GM23338 (cell line): ENCODE measurements at regions not wholly inside any gene's neighbourhood (a gene's known extent, or its start where the extent isn't known, plus 50 kb on each side); places are given as distances from the start of the nearest gene placed in this dataset.

Experiments
- ATAC-seq: fragments of 200-7000 bp; cut with Tn5 transposase; 3 replicates; pipeline ENCODE4 v1.9.1; 2020
- DNase-seq: peaks from one replicate; pipeline ENCODE4 v3.0.0-alpha.2; 2015; ENCODE audit warnings: low spot score
- H2AFZ ChIP-seq: fragments of 200-600 bp; sonication (generic); 2 replicates; pipeline ENCODE4 v1.8.0; 2016; ENCODE audit warnings: antibody characterized with exemption, mild to moderate bottlenecking, moderate library complexity
- H3F3A ChIP-seq: fragments of 200-600 bp; sonication (generic); replicated peaks from 2 replicates; pipeline ENCODE4 v1.8.0; 2017; ENCODE audit warnings: antibody characterized with exemption, mixed run types, low read depth
- H3K27ac ChIP-seq: fragments of 200-600 bp; sonication (generic); 2 replicates; pipeline ENCODE4 v1.6.1; 2016; ENCODE audit warnings: low read depth
- H3K27me3 ChIP-seq: fragments of 200-600 bp; sonication (generic); 2 replicates; pipeline ENCODE4 v1.8.0; 2016; ENCODE audit warnings: mild to moderate bottlenecking, mixed run types, moderate library complexity; ENCODE audit not compliant: insufficient read depth
- H3K36me3 ChIP-seq: fragments of 200-600 bp; sonication (generic); 2 replicates; pipeline ENCODE4 v1.8.0; 2016; ENCODE audit warnings: mild to moderate bottlenecking; ENCODE audit not compliant: insufficient read depth
- H3K4me1 ChIP-seq: fragments of 200-600 bp; sonication (generic); 2 replicates; pipeline ENCODE4 v1.8.0; 2016; ENCODE audit warnings: mild to moderate bottlenecking, moderate library complexity; ENCODE audit not compliant: insufficient read depth
- H3K4me2 ChIP-seq: fragments of 200-600 bp; sonication (generic); 2 replicates; pipeline ENCODE4 v1.7.1; 2017; ENCODE audit warnings: mixed run types
- H3K4me3 ChIP-seq: fragments of 200-600 bp; sonication (generic); 2 replicates; pipeline ENCODE4 v1.6.1; 2016; ENCODE audit warnings: mixed run types
- H3K79me2 ChIP-seq: fragments of 200-600 bp; sonication (generic); replicated peaks from 2 replicates; pipeline ENCODE4 v1.8.0; 2017; ENCODE audit warnings: mild to moderate bottlenecking; ENCODE audit not compliant: insufficient read depth
- H3K9me2 ChIP-seq: fragments of 200-600 bp; sonication (generic); 2 replicates; pipeline ENCODE4 v1.8.0; 2017; ENCODE audit not compliant: insufficient read depth
- H4K20me1 ChIP-seq: fragments of 200-600 bp; sonication (generic); replicated peaks from 2 replicates; pipeline ENCODE4 v1.8.0; 2017; ENCODE audit warnings: mild to moderate bottlenecking; ENCODE audit not compliant: insufficient read depth
- H3K27ac Mint-ChIP-seq: 2 replicates; pipeline ENCODE4 v1.8.0; 2020; ENCODE audit warnings: inconsistent platforms, mild to moderate bottlenecking, moderate library complexity, mixed read lengths
- H3K27me3 Mint-ChIP-seq: 3 replicates; pipeline ENCODE4 v1.8.0; 2022; ENCODE audit warnings: low read depth, mild to moderate bottlenecking, moderate library complexity, mixed read lengths, inconsistent platforms; ENCODE audit not compliant: insufficient read depth, poor library complexity
- H3K36me3 Mint-ChIP-seq: 3 replicates; pipeline ENCODE4 v1.8.0; 2021; ENCODE audit warnings: low read depth, mild to moderate bottlenecking, inconsistent platforms, moderate library complexity, mixed read lengths
- H3K4me1 Mint-ChIP-seq: 3 replicates; pipeline ENCODE4 v1.8.0; 2020; ENCODE audit warnings: mild to moderate bottlenecking, inconsistent platforms, mixed read lengths
- H3K4me3 Mint-ChIP-seq: 3 replicates; pipeline ENCODE4 v1.8.0; 2021; ENCODE audit warnings: moderate library complexity, mild to moderate bottlenecking, inconsistent platforms, mixed read lengths
- H3K9me3 Mint-ChIP-seq: 3 replicates; pipeline ENCODE4 v1.8.0; 2020; ENCODE audit warnings: moderate library complexity, mild to moderate bottlenecking, inconsistent platforms, mixed read lengths
- CREB1 ChIP-seq: fragments of 250-450 bp; sonication (Bioruptor Pico); IDR thresholded peaks from 2 replicates; pipeline ENCODE4 v1.5.0; 2020; ENCODE audit warnings: low read depth, mild to moderate bottlenecking, moderate library complexity
- EZH2 ChIP-seq: fragments of 200-600 bp; sonication (generic); IDR thresholded peaks from one replicate; pipeline ENCODE4 v1.8.0; 2017; ENCODE audit warnings: antibody characterized with exemption, mild to moderate bottlenecking, low read depth; ENCODE audit not compliant: unreplicated experiment
- EZH2phosphoT487 ChIP-seq: fragments of 200-600 bp; sonication (generic); IDR thresholded peaks from one replicate; pipeline ENCODE4 v1.8.1; 2018; ENCODE audit warnings: antibody characterized with exemption; ENCODE audit not compliant: unreplicated experiment
- POLR2AphosphoS5 ChIP-seq: IDR thresholded peaks from 2 replicates; pipeline ENCODE4 v1.6.1; 2016; ENCODE audit warnings: antibody characterized with exemption, low read depth
- STAT1 ChIP-seq: IDR thresholded peaks from one replicate; pipeline ENCODE4 v1.6.1; 2016; ENCODE audit warnings: antibody characterized with exemption; ENCODE audit not compliant: unreplicated experiment
- ZNF331 ChIP-seq: fragments of 250-450 bp; sonication (Bioruptor Pico); IDR thresholded peaks from 2 replicates; pipeline ENCODE4 v1.5.0; 2020; ENCODE audit warnings: low read depth, mild to moderate bottlenecking, moderate library complexity
- TF ChIP-seq, protein P1 (sequence below): fragments of 250-450 bp; sonication (Bioruptor Pico); IDR thresholded peaks from 2 replicates; pipeline ENCODE4 v1.5.0; 2020; ENCODE audit warnings: mild to moderate bottlenecking, moderate library complexity
- TF ChIP-seq, protein P2 (sequence below): IDR thresholded peaks from 2 replicates; pipeline ENCODE4 v1.6.1; 2016; ENCODE audit warnings: antibody characterized with exemption
- TF ChIP-seq, protein P3 (sequence below): IDR thresholded peaks from one replicate; pipeline ENCODE4 v1.6.1; 2018; ENCODE audit warnings: antibody characterized with exemption; ENCODE audit not compliant: unreplicated experiment

DNA sequence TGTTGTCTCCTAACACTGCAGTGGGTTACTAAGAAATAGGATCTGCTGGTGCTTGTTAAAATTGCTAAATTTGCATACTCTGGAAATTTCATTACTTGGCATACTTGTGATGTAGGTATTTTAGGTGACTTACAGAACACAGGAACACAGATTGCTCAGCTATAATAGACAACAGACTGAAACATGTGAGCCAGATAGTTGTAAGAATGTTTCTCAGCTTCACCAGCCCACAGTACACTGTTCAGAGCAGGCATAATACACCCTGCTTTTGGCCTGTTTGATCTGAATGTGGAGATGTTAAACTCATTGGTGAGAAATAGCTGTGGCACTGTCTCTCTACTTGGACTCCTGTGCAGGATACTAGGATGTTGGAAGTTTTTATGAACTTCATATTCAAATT is 275.7 kb downstream of the CSNK1G3 start (continued):
- TF ChIP-seq, protein P1, sequence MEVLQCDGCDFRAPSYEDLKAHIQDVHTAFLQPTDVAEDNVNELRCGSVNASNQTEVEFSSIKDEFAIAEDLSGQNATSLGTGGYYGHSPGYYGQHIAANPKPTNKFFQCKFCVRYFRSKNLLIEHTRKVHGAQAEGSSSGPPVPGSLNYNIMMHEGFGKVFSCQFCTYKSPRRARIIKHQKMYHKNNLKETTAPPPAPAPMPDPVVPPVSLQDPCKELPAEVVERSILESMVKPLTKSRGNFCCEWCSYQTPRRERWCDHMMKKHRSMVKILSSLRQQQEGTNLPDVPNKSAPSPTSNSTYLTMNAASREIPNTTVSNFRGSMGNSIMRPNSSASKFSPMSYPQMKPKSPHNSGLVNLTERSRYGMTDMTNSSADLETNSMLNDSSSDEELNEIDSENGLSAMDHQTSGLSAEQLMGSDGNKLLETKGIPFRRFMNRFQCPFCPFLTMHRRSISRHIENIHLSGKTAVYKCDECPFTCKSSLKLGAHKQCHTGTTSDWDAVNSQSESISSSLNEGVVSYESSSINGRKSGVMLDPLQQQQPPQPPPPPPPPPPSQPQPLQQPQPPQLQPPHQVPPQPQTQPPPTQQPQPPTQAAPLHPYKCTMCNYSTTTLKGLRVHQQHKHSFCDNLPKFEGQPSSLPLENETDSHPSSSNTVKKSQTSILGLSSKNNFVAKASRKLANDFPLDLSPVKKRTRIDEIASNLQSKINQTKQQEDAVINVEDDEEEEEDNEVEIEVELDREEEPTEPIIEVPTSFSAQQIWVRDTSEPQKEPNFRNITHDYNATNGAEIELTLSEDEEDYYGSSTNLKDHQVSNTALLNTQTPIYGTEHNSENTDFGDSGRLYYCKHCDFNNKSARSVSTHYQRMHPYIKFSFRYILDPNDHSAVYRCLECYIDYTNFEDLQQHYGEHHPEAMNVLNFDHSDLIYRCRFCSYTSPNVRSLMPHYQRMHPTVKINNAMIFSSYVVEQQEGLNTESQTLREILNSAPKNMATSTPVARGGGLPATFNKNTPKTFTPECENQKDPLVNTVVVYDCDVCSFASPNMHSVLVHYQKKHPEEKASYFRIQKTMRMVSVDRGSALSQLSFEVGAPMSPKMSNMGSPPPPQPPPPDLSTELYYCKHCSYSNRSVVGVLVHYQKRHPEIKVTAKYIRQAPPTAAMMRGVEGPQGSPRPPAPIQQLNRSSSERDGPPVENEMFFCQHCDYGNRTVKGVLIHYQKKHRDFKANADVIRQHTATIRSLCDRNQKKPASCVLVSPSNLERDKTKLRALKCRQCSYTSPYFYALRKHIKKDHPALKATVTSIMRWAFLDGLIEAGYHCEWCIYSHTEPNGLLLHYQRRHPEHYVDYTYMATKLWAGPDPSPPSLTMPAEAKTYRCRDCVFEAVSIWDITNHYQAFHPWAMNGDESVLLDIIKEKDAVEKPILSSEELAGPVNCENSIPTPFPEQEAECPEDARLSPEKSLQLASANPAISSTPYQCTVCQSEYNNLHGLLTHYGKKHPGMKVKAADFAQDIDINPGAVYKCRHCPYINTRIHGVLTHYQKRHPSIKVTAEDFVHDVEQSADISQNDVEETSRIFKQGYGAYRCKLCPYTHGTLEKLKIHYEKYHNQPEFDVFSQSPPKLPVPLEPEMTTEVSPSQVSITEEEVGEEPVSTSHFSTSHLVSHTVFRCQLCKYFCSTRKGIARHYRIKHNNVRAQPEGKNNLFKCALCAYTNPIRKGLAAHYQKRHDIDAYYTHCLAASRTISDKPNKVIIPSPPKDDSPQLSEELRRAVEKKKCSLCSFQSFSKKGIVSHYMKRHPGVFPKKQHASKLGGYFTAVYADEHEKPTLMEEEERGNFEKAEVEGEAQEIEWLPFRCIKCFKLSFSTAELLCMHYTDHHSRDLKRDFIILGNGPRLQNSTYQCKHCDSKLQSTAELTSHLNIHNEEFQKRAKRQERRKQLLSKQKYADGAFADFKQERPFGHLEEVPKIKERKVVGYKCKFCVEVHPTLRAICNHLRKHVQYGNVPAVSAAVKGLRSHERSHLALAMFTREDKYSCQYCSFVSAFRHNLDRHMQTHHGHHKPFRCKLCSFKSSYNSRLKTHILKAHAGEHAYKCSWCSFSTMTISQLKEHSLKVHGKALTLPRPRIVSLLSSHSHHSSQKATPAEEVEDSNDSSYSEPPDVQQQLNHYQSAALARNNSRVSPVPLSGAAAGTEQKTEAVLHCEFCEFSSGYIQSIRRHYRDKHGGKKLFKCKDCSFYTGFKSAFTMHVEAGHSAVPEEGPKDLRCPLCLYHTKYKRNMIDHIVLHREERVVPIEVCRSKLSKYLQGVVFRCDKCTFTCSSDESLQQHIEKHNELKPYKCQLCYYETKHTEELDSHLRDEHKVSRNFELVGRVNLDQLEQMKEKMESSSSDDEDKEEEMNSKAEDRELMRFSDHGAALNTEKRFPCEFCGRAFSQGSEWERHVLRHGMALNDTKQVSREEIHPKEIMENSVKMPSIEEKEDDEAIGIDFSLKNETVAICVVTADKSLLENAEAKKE, result no peak
- no peak for TF ChIP-seq EZH2
- TF ChIP-seq ZNF331 (CRISPR knock-in tag), result no peak
- no peak for TF ChIP-seq EZH2phosphoT487
- TF ChIP-seq CREB1 (CRISPR knock-in tag), result no peak
- TF ChIP-seq POLR2AphosphoS5, result no peak
- TF ChIP-seq, protein P2, sequence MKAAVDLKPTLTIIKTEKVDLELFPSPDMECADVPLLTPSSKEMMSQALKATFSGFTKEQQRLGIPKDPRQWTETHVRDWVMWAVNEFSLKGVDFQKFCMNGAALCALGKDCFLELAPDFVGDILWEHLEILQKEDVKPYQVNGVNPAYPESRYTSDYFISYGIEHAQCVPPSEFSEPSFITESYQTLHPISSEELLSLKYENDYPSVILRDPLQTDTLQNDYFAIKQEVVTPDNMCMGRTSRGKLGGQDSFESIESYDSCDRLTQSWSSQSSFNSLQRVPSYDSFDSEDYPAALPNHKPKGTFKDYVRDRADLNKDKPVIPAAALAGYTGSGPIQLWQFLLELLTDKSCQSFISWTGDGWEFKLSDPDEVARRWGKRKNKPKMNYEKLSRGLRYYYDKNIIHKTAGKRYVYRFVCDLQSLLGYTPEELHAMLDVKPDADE, result no peak

- Histone ChIP-seq H3K27ac (no peak overlapping the region), H3K36me3 (no peaks in the 10 kb centered on the region), H3K4me2 (no peak overlapping the region), H3K9me2 (peaks cover 3% of the 10 kb centered on the region; the same call in 1 of the 2 replicates), H3K79me2 (no peaks in the 10 kb centered on the region), H2AFZ (peak overlapping the region; percentile 49; the same call in 1 of the 2 replicates), H3K27me3 (no peaks in the 10 kb centered on the region), H3F3A (no peaks in the 10 kb centered on the region), H3K4me1 (peaks cover 15% of the 10 kb centered on the region; the same call in 1 of the 2 replicates), H4K20me1 (no peaks in the 10 kb centered on the region), H3K4me3 (no peak overlapping the region)
- H3K36me3 Mint-ChIP-seq, result peaks cover 14% of the 10 kb centered on the region; the same call in 2 of the 3 replicates
- peaks cover 12% of the 10 kb centered on the region for H3K9me3 Mint-ChIP-seq
- H3K4me1 Mint-ChIP-seq, result peaks cover 9% of the 10 kb centered on the region
- no peak overlapping the region for H3K27ac Mint-ChIP-seq
- no peak overlapping the region for H3K4me3 Mint-ChIP-seq
- H3K27me3 Mint-ChIP-seq, result no peaks in the 10 kb centered on the region
- DNase-seq, result no peak
- no peak for ATAC-seq
- TF ChIP-seq EZH2 (no peak), ZNF331 (CRISPR knock-in tag) (no peak), STAT1 (no peak)
- TF ChIP-seq, protein P2, result no peak
- TF ChIP-seq, protein P3, sequence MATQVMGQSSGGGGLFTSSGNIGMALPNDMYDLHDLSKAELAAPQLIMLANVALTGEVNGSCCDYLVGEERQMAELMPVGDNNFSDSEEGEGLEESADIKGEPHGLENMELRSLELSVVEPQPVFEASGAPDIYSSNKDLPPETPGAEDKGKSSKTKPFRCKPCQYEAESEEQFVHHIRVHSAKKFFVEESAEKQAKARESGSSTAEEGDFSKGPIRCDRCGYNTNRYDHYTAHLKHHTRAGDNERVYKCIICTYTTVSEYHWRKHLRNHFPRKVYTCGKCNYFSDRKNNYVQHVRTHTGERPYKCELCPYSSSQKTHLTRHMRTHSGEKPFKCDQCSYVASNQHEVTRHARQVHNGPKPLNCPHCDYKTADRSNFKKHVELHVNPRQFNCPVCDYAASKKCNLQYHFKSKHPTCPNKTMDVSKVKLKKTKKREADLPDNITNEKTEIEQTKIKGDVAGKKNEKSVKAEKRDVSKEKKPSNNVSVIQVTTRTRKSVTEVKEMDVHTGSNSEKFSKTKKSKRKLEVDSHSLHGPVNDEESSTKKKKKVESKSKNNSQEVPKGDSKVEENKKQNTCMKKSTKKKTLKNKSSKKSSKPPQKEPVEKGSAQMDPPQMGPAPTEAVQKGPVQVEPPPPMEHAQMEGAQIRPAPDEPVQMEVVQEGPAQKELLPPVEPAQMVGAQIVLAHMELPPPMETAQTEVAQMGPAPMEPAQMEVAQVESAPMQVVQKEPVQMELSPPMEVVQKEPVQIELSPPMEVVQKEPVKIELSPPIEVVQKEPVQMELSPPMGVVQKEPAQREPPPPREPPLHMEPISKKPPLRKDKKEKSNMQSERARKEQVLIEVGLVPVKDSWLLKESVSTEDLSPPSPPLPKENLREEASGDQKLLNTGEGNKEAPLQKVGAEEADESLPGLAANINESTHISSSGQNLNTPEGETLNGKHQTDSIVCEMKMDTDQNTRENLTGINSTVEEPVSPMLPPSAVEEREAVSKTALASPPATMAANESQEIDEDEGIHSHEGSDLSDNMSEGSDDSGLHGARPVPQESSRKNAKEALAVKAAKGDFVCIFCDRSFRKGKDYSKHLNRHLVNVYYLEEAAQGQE, result no peak
Measured at GRCh38 chr5:123787136-123787535, 275.2 kb downstream of the CSNK1G3 start.
